T-helper 1 cell treated with Interleukin-12 subunit alpha and Interleukin-12 subunit beta and Interleukin-4 antibody, amounts not matched to agents 30 μg/mL and 1 μg/mL, for 36 hours (primary cell): ENCODE measurements at regions not wholly inside any gene's neighbourhood (a gene's known extent, or its start where the extent isn't known, plus 50 kb on each side); places are given as distances from the start of the nearest gene placed in this dataset.
"Not testable (repeated sequence)": the region's sequence is repeated elsewhere in the genome, so short reads cannot be mapped to it uniquely, and the experiment has no call there.

Experiments
- H3K27ac Mint-ChIP-seq: one replicate; pipeline ENCODE4 v1.8.0; 2021; ENCODE audit warnings: mild to moderate bottlenecking, mixed read lengths
- H3K27me3 Mint-ChIP-seq: one replicate; pipeline ENCODE4 v1.8.0; 2021; ENCODE audit warnings: low read depth, mixed read lengths
- H3K36me3 Mint-ChIP-seq: one replicate; pipeline ENCODE4 v1.8.0; 2021; ENCODE audit warnings: low read depth, mixed read lengths
- H3K4me1 Mint-ChIP-seq: one replicate; pipeline ENCODE4 v1.8.0; 2021; ENCODE audit warnings: low read depth, mixed read lengths
- H3K4me3 Mint-ChIP-seq: one replicate; pipeline ENCODE4 v1.8.0; 2021; ENCODE audit warnings: mild to moderate bottlenecking, moderate library complexity, mixed read lengths
- H3K9me3 Mint-ChIP-seq: one replicate; pipeline ENCODE4 v1.8.0; 2021; ENCODE audit warnings: mixed read lengths

GRCh38 chr2:5629510-5629909 is 62.7 kb upstream of the SOX11 start:
- H3K36me3 Mint-ChIP-seq, H3K27ac Mint-ChIP-seq, H3K27me3 Mint-ChIP-seq, H3K4me3 Mint-ChIP-seq, H3K4me1 Mint-ChIP-seq, H3K9me3 Mint-ChIP-seq: not testable (repeated sequence)

- not testable (repeated sequence) for H3K4me3 Mint-ChIP-seq, H3K36me3 Mint-ChIP-seq, H3K4me1 Mint-ChIP-seq, H3K27me3 Mint-ChIP-seq, H3K27ac Mint-ChIP-seq, H3K9me3 Mint-ChIP-seq
Measured at GRCh38 chr2:5637051-5637450, 55.1 kb upstream of the SOX11 start.
